ENCODE measurements at regions not wholly inside any gene's neighbourhood (a gene's known extent, or its start where the extent isn't known, plus 50 kb on each side); places are given as distances from the start of the nearest gene placed in this dataset.

DNA sequence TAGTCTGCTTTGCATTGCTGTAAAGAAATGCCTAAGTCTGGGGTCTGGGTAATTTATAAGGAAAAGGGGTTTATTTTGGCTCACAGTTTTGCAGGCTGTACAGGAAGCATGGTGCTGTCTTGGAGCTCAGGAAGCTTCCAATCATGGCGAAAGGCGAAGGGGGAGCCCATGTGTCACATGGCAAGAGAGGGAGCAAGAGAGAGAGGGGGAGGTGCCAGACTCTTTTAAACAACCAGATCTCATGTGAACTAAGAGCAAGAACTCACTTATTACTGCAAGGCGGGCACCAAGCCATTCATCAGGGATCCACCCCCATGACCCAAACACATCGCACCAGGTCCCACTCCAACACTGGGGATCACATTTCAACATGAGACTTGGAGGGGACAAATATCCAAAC, 148.2 kb upstream of the HS3ST2 start:
- H3K27me3 ChIP-seq (ENCODE audit: control insufficient read depth, insufficient read depth, low read length): peaks cover 13% of the 10 kb centered on the region
- no peak overlapping the region for H2AFZ ChIP-seq (ENCODE audit: low read length)
- no peaks in the 10 kb centered on the region for H3K79me2 ChIP-seq (ENCODE audit: control insufficient read depth, insufficient read depth, low read length)
- H3K27ac ChIP-seq (ENCODE audit: insufficient read depth, low read length): no peak overlapping the region
- no peak overlapping the region for H3K4me2 ChIP-seq (ENCODE audit: extremely low read depth, insufficient read depth, low read length)
- no peak overlapping the region for H3K4me3 ChIP-seq (replicated peaks in 1 of 4; ENCODE audit: control extremely low read depth in 1 of 4, insufficient read depth in 1 of 4, low read depth in 3 of 4, low read length in 4 of 4)
- DNase-seq (ENCODE audit: low read depth in 2 of 2): no peak
- no peak for TF ChIP-seq EZH2 (IDR thresholded peaks at IDR 0.05; ENCODE audit: low read length, missing control alignments)
- TF ChIP-seq, protein P1, sequence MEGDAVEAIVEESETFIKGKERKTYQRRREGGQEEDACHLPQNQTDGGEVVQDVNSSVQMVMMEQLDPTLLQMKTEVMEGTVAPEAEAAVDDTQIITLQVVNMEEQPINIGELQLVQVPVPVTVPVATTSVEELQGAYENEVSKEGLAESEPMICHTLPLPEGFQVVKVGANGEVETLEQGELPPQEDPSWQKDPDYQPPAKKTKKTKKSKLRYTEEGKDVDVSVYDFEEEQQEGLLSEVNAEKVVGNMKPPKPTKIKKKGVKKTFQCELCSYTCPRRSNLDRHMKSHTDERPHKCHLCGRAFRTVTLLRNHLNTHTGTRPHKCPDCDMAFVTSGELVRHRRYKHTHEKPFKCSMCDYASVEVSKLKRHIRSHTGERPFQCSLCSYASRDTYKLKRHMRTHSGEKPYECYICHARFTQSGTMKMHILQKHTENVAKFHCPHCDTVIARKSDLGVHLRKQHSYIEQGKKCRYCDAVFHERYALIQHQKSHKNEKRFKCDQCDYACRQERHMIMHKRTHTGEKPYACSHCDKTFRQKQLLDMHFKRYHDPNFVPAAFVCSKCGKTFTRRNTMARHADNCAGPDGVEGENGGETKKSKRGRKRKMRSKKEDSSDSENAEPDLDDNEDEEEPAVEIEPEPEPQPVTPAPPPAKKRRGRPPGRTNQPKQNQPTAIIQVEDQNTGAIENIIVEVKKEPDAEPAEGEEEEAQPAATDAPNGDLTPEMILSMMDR (conservative IDR thresholded peaks at IDR 0.05 in 1 of 2, IDR thresholded peaks at IDR 0.05 in 1 of 2; ENCODE audit: low read depth in 1 of 2, low read length in 2 of 2): no peak
- no peaks in the 10 kb centered on the region for H3K4me1 ChIP-seq (ENCODE audit: control insufficient read depth, extremely low read depth, insufficient read depth, low read length)
- H3K9me3 ChIP-seq (ENCODE audit: control insufficient read depth, insufficient read depth, low read depth, low read length): no peaks in the 10 kb centered on the region
- no peaks in the 10 kb centered on the region for H4K20me1 ChIP-seq (ENCODE audit: control insufficient read depth, extremely low read depth, insufficient read depth, low read length)
- no peaks in the 10 kb centered on the region for H3K36me3 ChIP-seq (ENCODE audit: control insufficient read depth, insufficient read depth, low read length)
- H3K9ac ChIP-seq (ENCODE audit: insufficient read depth, low read length): no peak overlapping the region

GRCh38 chr16:22668318-22668717, 145.6 kb upstream of the HS3ST2 start:
- H3K9me3 ChIP-seq (ENCODE audit: control insufficient read depth, insufficient read depth, low read depth, low read length): no peaks in the 10 kb centered on the region
- no peak overlapping the region for H2AFZ ChIP-seq (ENCODE audit: low read length)
- DNase-seq (ENCODE audit: low read depth in 2 of 2): no peak
- H3K36me3 ChIP-seq (ENCODE audit: control insufficient read depth, insufficient read depth, low read length): no peaks in the 10 kb centered on the region
- TF ChIP-seq, protein P1 (conservative IDR thresholded peaks at IDR 0.05 in 1 of 2, IDR thresholded peaks at IDR 0.05 in 1 of 2; ENCODE audit: low read depth in 1 of 2, low read length in 2 of 2): no peak
- TF ChIP-seq EZH2 (IDR thresholded peaks at IDR 0.05; ENCODE audit: low read length, missing control alignments): no peak
- no peak overlapping the region for H3K4me2 ChIP-seq (ENCODE audit: extremely low read depth, insufficient read depth, low read length)
- no peak overlapping the region for H3K27ac ChIP-seq (ENCODE audit: insufficient read depth, low read length)
- no peaks in the 10 kb centered on the region for H3K4me1 ChIP-seq (ENCODE audit: control insufficient read depth, extremely low read depth, insufficient read depth, low read length)
- no peaks in the 10 kb centered on the region for H3K79me2 ChIP-seq (ENCODE audit: control insufficient read depth, insufficient read depth, low read length)
- no peak overlapping the region for H3K9ac ChIP-seq (ENCODE audit: insufficient read depth, low read length)
- no peaks in the 10 kb centered on the region for H4K20me1 ChIP-seq (ENCODE audit: control insufficient read depth, extremely low read depth, insufficient read depth, low read length)
- H3K4me3 ChIP-seq (replicated peaks in 1 of 4; ENCODE audit: control extremely low read depth in 1 of 4, insufficient read depth in 1 of 4, low read depth in 3 of 4, low read length in 4 of 4): no peak overlapping the region
- H3K27me3 ChIP-seq (ENCODE audit: control insufficient read depth, insufficient read depth, low read length): peaks cover 17% of the 10 kb centered on the region

DNA sequence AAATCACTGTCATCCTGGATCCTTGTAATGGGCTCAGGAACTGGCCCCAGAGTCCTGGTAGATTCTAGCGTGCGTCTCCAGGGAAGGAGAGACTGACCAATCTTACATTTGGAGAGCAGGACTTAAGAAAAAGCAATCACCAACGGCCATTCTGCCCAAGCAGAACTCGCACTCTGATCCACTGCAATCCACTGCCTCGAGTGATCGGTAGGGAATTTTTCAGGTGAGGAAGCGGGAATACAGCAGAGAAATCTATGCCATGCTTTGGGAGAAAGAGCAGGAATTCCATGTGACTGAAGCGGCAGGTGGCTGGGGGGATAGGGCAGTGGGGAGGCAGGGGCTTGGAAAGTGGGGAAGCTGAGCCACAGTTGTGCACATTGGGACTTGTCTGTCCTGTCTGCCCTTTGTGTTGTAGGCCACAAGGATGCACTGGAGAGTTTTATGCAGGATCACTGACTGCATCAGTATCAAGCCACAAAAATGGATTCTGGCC, 143.9 kb upstream of the HS3ST2 start:
- H3K4me3 ChIP-seq (replicated peaks in 1 of 4; ENCODE audit: control extremely low read depth in 1 of 4, insufficient read depth in 1 of 4, low read depth in 3 of 4, low read length in 4 of 4): no peak overlapping the region
- no peaks in the 10 kb centered on the region for H4K20me1 ChIP-seq (ENCODE audit: control insufficient read depth, extremely low read depth, insufficient read depth, low read length)
- no peaks in the 10 kb centered on the region for H3K9me3 ChIP-seq (ENCODE audit: control insufficient read depth, insufficient read depth, low read depth, low read length)
- H3K4me2 ChIP-seq (ENCODE audit: extremely low read depth, insufficient read depth, low read length): no peak overlapping the region
- no peak overlapping the region for H3K27ac ChIP-seq (ENCODE audit: insufficient read depth, low read length)
- peaks cover 27% of the 10 kb centered on the region for H3K27me3 ChIP-seq (ENCODE audit: control insufficient read depth, insufficient read depth, low read length)
- no peak overlapping the region for H3K9ac ChIP-seq (ENCODE audit: insufficient read depth, low read length)
- no peaks in the 10 kb centered on the region for H3K79me2 ChIP-seq (ENCODE audit: control insufficient read depth, insufficient read depth, low read length)
- DNase-seq (ENCODE audit: low read depth in 2 of 2): no peak
- no peak overlapping the region for H2AFZ ChIP-seq (ENCODE audit: low read length)
- no peaks in the 10 kb centered on the region for H3K4me1 ChIP-seq (ENCODE audit: control insufficient read depth, extremely low read depth, insufficient read depth, low read length)
- no peaks in the 10 kb centered on the region for H3K36me3 ChIP-seq (ENCODE audit: control insufficient read depth, insufficient read depth, low read length)
- TF ChIP-seq, protein P1 (conservative IDR thresholded peaks at IDR 0.05 in 1 of 2, IDR thresholded peaks at IDR 0.05 in 1 of 2; ENCODE audit: low read depth in 1 of 2, low read length in 2 of 2): no peak
- no peak for TF ChIP-seq EZH2 (IDR thresholded peaks at IDR 0.05; ENCODE audit: low read length, missing control alignments)
